Neural cell (in vitro differentiated cells): ENCODE measurements at regions not wholly inside any gene's neighbourhood (a gene's known extent, or its start where the extent isn't known, plus 50 kb on each side); places are given as distances from the start of the nearest gene placed in this dataset.

Experiments used
- H2AFZ ChIP-seq: fragments of 200-600, 300-800 bp; sonication (generic), shearing (Covaris generic); 2 replicates; pipeline ENCODE4 v1.6.0; 2014; ENCODE audit warnings: low read depth, mild to moderate bottlenecking, antibody characterized with exemption, low read length, moderate library complexity
- H3F3A ChIP-seq: fragments of 200-600 bp; shearing (Covaris generic); 2 replicates; pipeline ENCODE4 v1.6.1; 2016; ENCODE audit warnings: mild to moderate bottlenecking, moderate library complexity, mixed read lengths, antibody characterized with exemption, low read length; ENCODE audit not compliant: insufficient read depth, poor library complexity, severe bottlenecking
- H3K27ac ChIP-seq: fragments of 200-600, 300-800 bp; sonication (generic), shearing (Covaris generic); 2 replicates; pipeline ENCODE4 v1.5.1; 2014; ENCODE audit warnings: mild to moderate bottlenecking, low read length, moderate library complexity
- H3K27me3 ChIP-seq: fragments of 300-800, 200-600 bp; sonication (generic), shearing (Covaris generic); 2 replicates; pipeline ENCODE4 v1.6.0; 2014; ENCODE audit warnings: mild to moderate bottlenecking, low read depth, low read length, moderate library complexity; ENCODE audit not compliant: insufficient read depth
- H3K36me3 ChIP-seq: fragments of 300-800, 200-600 bp; sonication (generic), shearing (Covaris generic); 2 replicates; pipeline ENCODE4 v1.5.1; 2014; ENCODE audit warnings: mild to moderate bottlenecking, antibody characterized with exemption, low read length, moderate library complexity; ENCODE audit not compliant: insufficient read depth
- H3K4me2 ChIP-seq: fragments of 300-800, 200-600 bp; sonication (generic), shearing (Covaris generic); 2 replicates; pipeline ENCODE4 v1.6.0; 2014; ENCODE audit warnings: mild to moderate bottlenecking, low read length
- H3K4me3 ChIP-seq: fragments of 300-800, 200-600 bp; sonication (generic), shearing (Covaris generic); 2 replicates; pipeline ENCODE4 v1.5.1; 2014; ENCODE audit warnings: mild to moderate bottlenecking, low read length, moderate library complexity
- H3K79me2 ChIP-seq: fragments of 200-600 bp; shearing (Covaris generic); replicated peaks from 2 replicates; pipeline ENCODE4 v1.6.0; 2014; ENCODE audit warnings: mild to moderate bottlenecking, low read length, moderate library complexity; ENCODE audit not compliant: insufficient read depth
- H3K9ac ChIP-seq: fragments of 300-800, 200-600 bp; sonication (generic), shearing (Covaris generic); 2 replicates; pipeline ENCODE4 v1.6.1; 2016; ENCODE audit warnings: mild to moderate bottlenecking, low read length, mixed read lengths
- H3K9me2 ChIP-seq: fragments of 200-600 bp; shearing (Covaris generic); 2 replicates; pipeline ENCODE4 v1.6.1; 2016; ENCODE audit warnings: mild to moderate bottlenecking, low read length, mixed read lengths; ENCODE audit not compliant: insufficient read depth
- H3K9me3 ChIP-seq: fragments of 200-600, 300-800 bp; sonication (generic), shearing (Covaris generic); 2 replicates; pipeline ENCODE4 v1.6.1; 2016; ENCODE audit warnings: mild to moderate bottlenecking, mixed run types, low read length, moderate library complexity, mixed read lengths
- H4K20me1 ChIP-seq: fragments of 200-600 bp; shearing (Covaris generic); 2 replicates; pipeline ENCODE4 v1.6.1; 2016; ENCODE audit warnings: mild to moderate bottlenecking, mixed run types; ENCODE audit not compliant: insufficient read depth
- EP300 ChIP-seq: fragments of 450-650 bp; conservative IDR thresholded peaks from 2 replicates; pipeline ENCODE4 v1.6.1; 2014; ENCODE audit warnings: antibody characterized with exemption, mild to moderate bottlenecking, moderate library complexity; ENCODE audit not compliant: poor library complexity, severe bottlenecking
- EZH2 ChIP-seq: fragments of 200-600, 300-800 bp; shearing (Covaris generic), sonication (generic); IDR thresholded peaks from 2 replicates; pipeline ENCODE4 v1.6.1; 2014; ENCODE audit warnings: antibody characterized with exemption, low read length, borderline replicate concordance, mild to moderate bottlenecking; ENCODE audit not compliant: insufficient read depth, poor library complexity, severe bottlenecking
- MXI1 ChIP-seq: fragments of 450-650 bp; conservative IDR thresholded peaks from 2 replicates; pipeline ENCODE4 v1.6.1; 2014; ENCODE audit warnings: antibody characterized with exemption, mild to moderate bottlenecking; ENCODE audit not compliant: poor library complexity, severe bottlenecking
- POLR2AphosphoS5 ChIP-seq: IDR thresholded peaks from 2 replicates; pipeline ENCODE4 v1.6.1; 2012
- RAD21 ChIP-seq: fragments of 450-650 bp; conservative IDR thresholded peaks from 2 replicates; pipeline ENCODE4 v1.6.1; 2014; ENCODE audit warnings: antibody characterized with exemption, mild to moderate bottlenecking, moderate library complexity
- REST ChIP-seq: IDR thresholded peaks from 2 replicates; pipeline ENCODE4 v1.6.1; 2012; ENCODE audit warnings: borderline replicate concordance
- SMC3 ChIP-seq: fragments of 450-650 bp; conservative IDR thresholded peaks from 2 replicates; pipeline ENCODE4 v1.6.1; 2014; ENCODE audit warnings: antibody characterized with exemption, mild to moderate bottlenecking, moderate library complexity; ENCODE audit not compliant: poor library complexity
- TAF1 ChIP-seq: IDR thresholded peaks from 2 replicates; pipeline ENCODE4 v1.6.1; 2012; ENCODE audit warnings: low read depth
- TF ChIP-seq, protein P1 (sequence below): fragments of 450-650 bp; IDR thresholded peaks from 2 replicates; pipeline ENCODE4 v1.5.1; 2014; ENCODE audit warnings: antibody characterized with exemption, mild to moderate bottlenecking, moderate library complexity; ENCODE audit not compliant: poor library complexity, severe bottlenecking

GRCh38 chr11:11047851-11048610 is 190.2 kb upstream of the ZBED5 start:
- Histone ChIP-seq H3K27me3 (no peaks in the 10 kb centered on the region), H3K9me2 (no peaks in the 10 kb centered on the region), H3K4me3 (no peak overlapping the region), H3K9ac (no peak overlapping the region), H3K79me2 (no peaks in the 10 kb centered on the region), H3K36me3 (no peaks in the 10 kb centered on the region), H3K9me3 (no peaks in the 10 kb centered on the region), H2AFZ (no peak overlapping the region), H4K20me1 (no peaks in the 10 kb centered on the region), H3K4me2 (no peak overlapping the region), H3K27ac (no peak overlapping the region), H3F3A (no peaks in the 10 kb centered on the region)
- TF ChIP-seq EZH2 (no peak), SMC3 (no peak), TAF1 (no peak), REST (no peak), RAD21 (no peak), MXI1 (no peak), EP300 (no peak), POLR2AphosphoS5 (no peak)
- TF ChIP-seq, protein P1, sequence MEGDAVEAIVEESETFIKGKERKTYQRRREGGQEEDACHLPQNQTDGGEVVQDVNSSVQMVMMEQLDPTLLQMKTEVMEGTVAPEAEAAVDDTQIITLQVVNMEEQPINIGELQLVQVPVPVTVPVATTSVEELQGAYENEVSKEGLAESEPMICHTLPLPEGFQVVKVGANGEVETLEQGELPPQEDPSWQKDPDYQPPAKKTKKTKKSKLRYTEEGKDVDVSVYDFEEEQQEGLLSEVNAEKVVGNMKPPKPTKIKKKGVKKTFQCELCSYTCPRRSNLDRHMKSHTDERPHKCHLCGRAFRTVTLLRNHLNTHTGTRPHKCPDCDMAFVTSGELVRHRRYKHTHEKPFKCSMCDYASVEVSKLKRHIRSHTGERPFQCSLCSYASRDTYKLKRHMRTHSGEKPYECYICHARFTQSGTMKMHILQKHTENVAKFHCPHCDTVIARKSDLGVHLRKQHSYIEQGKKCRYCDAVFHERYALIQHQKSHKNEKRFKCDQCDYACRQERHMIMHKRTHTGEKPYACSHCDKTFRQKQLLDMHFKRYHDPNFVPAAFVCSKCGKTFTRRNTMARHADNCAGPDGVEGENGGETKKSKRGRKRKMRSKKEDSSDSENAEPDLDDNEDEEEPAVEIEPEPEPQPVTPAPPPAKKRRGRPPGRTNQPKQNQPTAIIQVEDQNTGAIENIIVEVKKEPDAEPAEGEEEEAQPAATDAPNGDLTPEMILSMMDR: no peak

DNA sequence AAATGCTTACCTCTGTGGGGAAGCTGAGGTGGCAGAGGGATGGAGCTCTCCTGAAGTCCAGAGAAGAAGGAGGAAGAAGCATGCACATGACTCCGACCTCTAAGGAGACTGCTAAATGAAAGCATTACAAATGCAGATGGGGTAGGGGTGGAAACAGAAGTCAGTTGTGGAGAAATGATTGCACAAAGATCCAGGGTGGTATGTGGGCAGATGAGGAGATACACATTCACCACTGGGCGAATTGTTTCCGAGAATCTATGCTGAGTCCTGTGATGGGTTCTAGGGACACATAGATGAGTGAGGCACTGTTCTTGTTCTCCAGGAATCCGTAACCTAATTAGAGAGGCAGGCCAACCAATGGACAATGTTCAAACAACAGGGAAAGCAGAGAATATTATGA is 188.9 kb upstream of the ZBED5 start:
- no peaks in the 10 kb centered on the region for H3F3A ChIP-seq
- TF ChIP-seq, protein P1: no peak
- TF ChIP-seq SMC3 (no peak), MXI1 (no peak), EZH2 (no peak), REST (no peak), TAF1 (no peak)
- no peak overlapping the region for H3K4me3 ChIP-seq
- no peaks in the 10 kb centered on the region for H3K36me3 ChIP-seq
- H3K4me2 ChIP-seq: no peak overlapping the region
- H3K9me3 ChIP-seq: no peaks in the 10 kb centered on the region
- no peaks in the 10 kb centered on the region for H3K9me2 ChIP-seq
- no peak overlapping the region for H2AFZ ChIP-seq
- H3K27me3 ChIP-seq: no peaks in the 10 kb centered on the region
- no peaks in the 10 kb centered on the region for H4K20me1 ChIP-seq
- H3K9ac ChIP-seq: no peak overlapping the region
- H3K79me2 ChIP-seq: no peaks in the 10 kb centered on the region
- H3K27ac ChIP-seq: no peak overlapping the region
